Hepatocyte (in vitro differentiated cells): ENCODE measurements at regions not wholly inside any gene's neighbourhood (a gene's known extent, or its start where the extent isn't known, plus 50 kb on each side); places are given as distances from the start of the nearest gene placed in this dataset.

Source experiments
- DNase-seq: peaks from one replicate; pipeline ENCODE4 v3.0.0-alpha.2; 2016; ENCODE audit warnings: low spot score
- H2AFZ ChIP-seq: fragments of 200-600 bp; sonication (generic); 2 replicates; pipeline ENCODE4 v1.6.0; 2016; ENCODE audit warnings: antibody characterized with exemption, mild to moderate bottlenecking
- H3K27ac ChIP-seq: fragments of 200-600 bp; sonication (generic); 2 replicates; pipeline ENCODE4 v1.5.1; 2016; ENCODE audit warnings: mild to moderate bottlenecking
- H3K27me3 ChIP-seq: fragments of 200-600 bp; sonication (generic); 2 replicates; pipeline ENCODE4 v1.6.1; 2016
- H3K36me3 ChIP-seq: fragments of 200-600 bp; sonication (generic); replicated peaks from 2 replicates; pipeline ENCODE4 v1.5.1; 2016; ENCODE audit warnings: low read depth; ENCODE audit not compliant: insufficient read depth
- H3K4me1 ChIP-seq: fragments of 200-600 bp; sonication (generic); 2 replicates; pipeline ENCODE4 v1.5.1; 2016; ENCODE audit warnings: mild to moderate bottlenecking, moderate library complexity; ENCODE audit not compliant: insufficient read depth
- H3K4me2 ChIP-seq: fragments of 200-600 bp; sonication (generic); 2 replicates; pipeline ENCODE4 v1.6.0; 2016
- H3K4me3 ChIP-seq: fragments of 200-600 bp; sonication (generic); 2 replicates; pipeline ENCODE4 v1.5.1; 2016; ENCODE audit warnings: mild to moderate bottlenecking
- H3K79me2 ChIP-seq: fragments of 200-600 bp; sonication (generic); 2 replicates; pipeline ENCODE4 v1.6.0; 2017; ENCODE audit warnings: mild to moderate bottlenecking
- H3K9me2 ChIP-seq: fragments of 200-600 bp; sonication (generic); replicated peaks from 2 replicates; pipeline ENCODE4 v1.6.0; 2017; ENCODE audit warnings: mild to moderate bottlenecking; ENCODE audit not compliant: insufficient read depth
- H3K9me3 ChIP-seq: fragments of 200-600 bp; sonication (generic); 2 replicates; pipeline ENCODE4 v1.5.1; 2016; ENCODE audit warnings: low read depth, mild to moderate bottlenecking
- H4K20me1 ChIP-seq: fragments of 200-600 bp; sonication (generic); 2 replicates; pipeline ENCODE4 v1.6.0; 2016; ENCODE audit warnings: mild to moderate bottlenecking; ENCODE audit not compliant: insufficient read depth, poor library complexity, severe bottlenecking
- EZH2 ChIP-seq: fragments of 200-600 bp; sonication (generic); IDR thresholded peaks from 2 replicates; pipeline ENCODE4 v1.6.1; 2016; ENCODE audit warnings: antibody characterized with exemption, mild to moderate bottlenecking, borderline replicate concordance
- EZH2phosphoT487 ChIP-seq: fragments of 200-600 bp; sonication (generic); IDR thresholded peaks from one replicate; pipeline ENCODE4 v1.6.1; 2018; ENCODE audit warnings: antibody characterized with exemption, mild to moderate bottlenecking, low read depth, moderate library complexity; ENCODE audit not compliant: unreplicated experiment, severe bottlenecking
- WGBS: methylation state at CpG from one replicate; pipeline ENCODE4 v1.1.6; 2016; ENCODE audit warnings: low lambda C conversion rate; ENCODE audit errors: missing lambda C conversion rate; 5-methylcytosine and 5-hydroxymethylcytosine counted together
- TF ChIP-seq, protein P1 (sequence below): fragments of 200-600 bp; sonication (generic); IDR thresholded peaks from 2 replicates; pipeline ENCODE4 v1.5.1; 2016; ENCODE audit warnings: antibody characterized with exemption, mild to moderate bottlenecking; ENCODE audit not compliant: poor library complexity

DNA sequence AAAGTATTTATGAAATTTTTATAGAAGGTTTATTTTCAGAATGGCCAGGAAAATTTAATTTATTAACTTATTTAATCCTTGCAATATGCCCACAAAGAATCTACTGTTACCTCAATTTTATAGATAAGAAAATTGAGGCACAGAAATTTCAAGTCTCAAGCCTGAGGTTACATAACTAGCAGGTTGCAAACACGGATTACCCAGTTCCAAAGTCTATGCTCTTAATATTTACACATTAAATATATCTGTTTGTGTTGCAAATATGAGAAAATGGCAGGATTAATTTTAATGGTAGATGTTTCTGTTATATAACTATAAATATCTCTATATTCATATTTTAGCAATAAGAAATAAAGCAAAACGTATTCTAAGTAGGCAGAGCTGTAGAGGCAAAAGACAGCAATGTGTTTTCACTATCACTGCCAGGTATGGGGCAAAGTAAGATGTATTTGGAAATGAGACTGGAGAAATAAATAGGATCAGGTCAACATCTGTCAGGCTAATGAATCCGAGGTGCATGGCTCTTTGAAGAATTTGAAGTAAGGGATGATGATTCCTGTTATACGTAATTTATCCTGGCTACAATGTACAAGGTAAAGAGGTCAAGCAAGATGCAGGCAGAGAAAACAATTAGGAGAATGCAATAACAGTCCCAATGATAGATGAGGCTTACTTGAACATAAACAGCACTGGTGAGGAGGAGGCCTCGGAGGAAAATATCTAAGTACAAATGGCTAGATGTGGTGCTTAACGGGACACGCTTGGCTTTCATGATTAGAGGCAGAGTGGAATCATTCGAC is 354.1 kb upstream of the VSTM2A start:
- 77% methylated on average over 8 of the region's 8 CpGs for WGBS
- TF ChIP-seq EZH2phosphoT487 (no peak), EZH2 (no peak)
- TF ChIP-seq, protein P1, sequence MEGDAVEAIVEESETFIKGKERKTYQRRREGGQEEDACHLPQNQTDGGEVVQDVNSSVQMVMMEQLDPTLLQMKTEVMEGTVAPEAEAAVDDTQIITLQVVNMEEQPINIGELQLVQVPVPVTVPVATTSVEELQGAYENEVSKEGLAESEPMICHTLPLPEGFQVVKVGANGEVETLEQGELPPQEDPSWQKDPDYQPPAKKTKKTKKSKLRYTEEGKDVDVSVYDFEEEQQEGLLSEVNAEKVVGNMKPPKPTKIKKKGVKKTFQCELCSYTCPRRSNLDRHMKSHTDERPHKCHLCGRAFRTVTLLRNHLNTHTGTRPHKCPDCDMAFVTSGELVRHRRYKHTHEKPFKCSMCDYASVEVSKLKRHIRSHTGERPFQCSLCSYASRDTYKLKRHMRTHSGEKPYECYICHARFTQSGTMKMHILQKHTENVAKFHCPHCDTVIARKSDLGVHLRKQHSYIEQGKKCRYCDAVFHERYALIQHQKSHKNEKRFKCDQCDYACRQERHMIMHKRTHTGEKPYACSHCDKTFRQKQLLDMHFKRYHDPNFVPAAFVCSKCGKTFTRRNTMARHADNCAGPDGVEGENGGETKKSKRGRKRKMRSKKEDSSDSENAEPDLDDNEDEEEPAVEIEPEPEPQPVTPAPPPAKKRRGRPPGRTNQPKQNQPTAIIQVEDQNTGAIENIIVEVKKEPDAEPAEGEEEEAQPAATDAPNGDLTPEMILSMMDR, result no peak

DNA sequence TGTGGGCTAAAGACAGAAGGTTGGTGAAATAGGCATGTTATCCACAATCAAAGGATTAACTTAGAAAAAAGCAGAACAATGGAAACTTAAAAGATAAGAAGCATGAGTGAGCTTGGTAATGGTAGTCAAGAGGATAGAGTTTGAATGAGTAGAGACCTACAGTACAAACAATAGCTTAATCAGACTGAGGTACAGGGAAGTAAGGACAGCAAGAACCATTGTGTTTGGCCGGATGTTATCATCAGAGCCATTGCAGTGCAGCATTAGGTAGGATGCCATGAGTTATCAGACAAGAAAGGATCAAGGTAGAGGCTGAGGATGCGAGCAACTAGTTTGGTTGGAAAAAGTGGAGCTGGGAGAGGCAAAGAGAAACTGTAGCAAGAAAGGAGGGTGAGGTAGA is 353.3 kb upstream of the VSTM2A start:
- Histone ChIP-seq H3K4me3 (no peak overlapping the region), H3K4me2 (no peak overlapping the region), H3K27ac (no peak overlapping the region), H3K9me2 (no peaks in the 10 kb centered on the region), H3K27me3 (no peaks in the 10 kb centered on the region), H3K79me2 (no peaks in the 10 kb centered on the region), H3K9me3 (no peaks in the 10 kb centered on the region), H3K36me3 (no peaks in the 10 kb centered on the region), H2AFZ (no peak overlapping the region), H4K20me1 (no peaks in the 10 kb centered on the region), H3K4me1 (no peaks in the 10 kb centered on the region)
- no peak for TF ChIP-seq EZH2
- TF ChIP-seq, protein P1, result no peak
- no peak for TF ChIP-seq EZH2phosphoT487
- no peak for DNase-seq
- 72% methylated on average over 2 of the region's 2 CpGs for WGBS

More for the DNA sequence above, 354.1 kb upstream of the VSTM2A start:
- Histone ChIP-seq H3K9me3 (no peaks in the 10 kb centered on the region), H3K36me3 (no peaks in the 10 kb centered on the region), H2AFZ (no peak overlapping the region), H3K9me2 (no peaks in the 10 kb centered on the region), H3K79me2 (no peaks in the 10 kb centered on the region), H3K4me1 (no peaks in the 10 kb centered on the region), H4K20me1 (no peaks in the 10 kb centered on the region), H3K4me2 (no peak overlapping the region), H3K27me3 (no peaks in the 10 kb centered on the region), H3K27ac (no peak overlapping the region), H3K4me3 (no peak overlapping the region)
- DNase-seq, result no peak

GRCh38 chr7:54189330-54189729 is 352.8 kb upstream of the VSTM2A start:
- Histone ChIP-seq H3K4me1 (no peaks in the 10 kb centered on the region), H3K27me3 (no peaks in the 10 kb centered on the region), H3K4me2 (no peak overlapping the region), H3K4me3 (no peak overlapping the region), H3K27ac (no peak overlapping the region), H2AFZ (no peak overlapping the region), H3K9me2 (no peaks in the 10 kb centered on the region), H3K79me2 (no peaks in the 10 kb centered on the region), H4K20me1 (no peaks in the 10 kb centered on the region), H3K36me3 (no peaks in the 10 kb centered on the region), H3K9me3 (no peaks in the 10 kb centered on the region)
- TF ChIP-seq, protein P1, result no peak
- TF ChIP-seq EZH2phosphoT487 (no peak), EZH2 (no peak)
- 56% methylated on average over 2 of the region's 2 CpGs for WGBS
- no peak for DNase-seq

- H4K20me1 ChIP-seq, result no peaks in the 10 kb centered on the region
- no peak overlapping the region for H2AFZ ChIP-seq
- TF ChIP-seq EZH2 (no peak), EZH2phosphoT487 (no peak)
- no peaks in the 10 kb centered on the region for H3K9me3 ChIP-seq
- H3K79me2 ChIP-seq, result no peaks in the 10 kb centered on the region
- no peak for DNase-seq
- H3K27me3 ChIP-seq, result no peaks in the 10 kb centered on the region
- no peaks in the 10 kb centered on the region for H3K9me2 ChIP-seq
- no peaks in the 10 kb centered on the region for H3K36me3 ChIP-seq
- no peak overlapping the region for H3K4me2 ChIP-seq
- H3K27ac ChIP-seq, result no peak overlapping the region
- no peak overlapping the region for H3K4me3 ChIP-seq
- H3K4me1 ChIP-seq, result no peaks in the 10 kb centered on the region
Measured at GRCh38 chr7:54201501-54201900, 340.7 kb upstream of the VSTM2A start.
